H7 (cell line): ENCODE measurements at regions not wholly inside any gene's neighbourhood (a gene's known extent, or its start where the extent isn't known, plus 50 kb on each side); places are given as distances from the start of the nearest gene placed in this dataset.
"Not testable (repeated sequence)": the region's sequence is repeated elsewhere in the genome, so short reads cannot be mapped to it uniquely, and the experiment has no call there.

Experiments
- DNase-seq: peaks from one replicate; pipeline ENCODE4 v3.0.0; 2012
- H3K27me3 ChIP-seq: 2 replicates; pipeline ENCODE4 v1.6.0; 2011; ENCODE audit warnings: mild to moderate bottlenecking, low read length; ENCODE audit not compliant: control insufficient read depth, insufficient read depth
- H3K36me3 ChIP-seq: replicated peaks from 2 replicates; pipeline ENCODE4 v1.5.1; 2011; ENCODE audit warnings: low read length; ENCODE audit not compliant: control insufficient read depth, insufficient read depth
- H3K4me3 ChIP-seq: 2 replicates; pipeline ENCODE4 v1.5.1; 2011; ENCODE audit warnings: low read depth, mild to moderate bottlenecking, control low read depth, low read length, moderate library complexity; ENCODE audit not compliant: insufficient read depth

GRCh38 chr11:80925321-80925720, 1484.5 kb upstream of the TENM4 start:
- Histone ChIP-seq H3K4me3 (no peak overlapping the region), H3K27me3 (no peaks in the 10 kb centered on the region), H3K36me3 (no peaks in the 10 kb centered on the region)
- DNase-seq: no peak

GRCh38 chr11:80921310-80921709, 1480.5 kb upstream of the TENM4 start:
- H3K4me3 ChIP-seq, H3K27me3 ChIP-seq, DNase-seq, H3K36me3 ChIP-seq: not testable (repeated sequence)

GRCh38 chr11:80916173-80916798, 1475.5 kb upstream of the TENM4 start:
- H3K36me3 ChIP-seq: no peaks in the 10 kb centered on the region
- no peaks in the 10 kb centered on the region for H3K27me3 ChIP-seq
- no peak for DNase-seq
- no peak overlapping the region for H3K4me3 ChIP-seq

- DNase-seq: no peak
- Histone ChIP-seq H3K27me3 (no peaks in the 10 kb centered on the region), H3K4me3 (no peak overlapping the region), H3K36me3 (no peaks in the 10 kb centered on the region)
These were observed 1473.5 kb upstream of the TENM4 start for GRCh38 chr11:80914311-80914710.

GRCh38 chr11:80911666-80912065, 1470.8 kb upstream of the TENM4 start:
- Histone ChIP-seq H3K27me3 (no peaks in the 10 kb centered on the region), H3K36me3 (no peaks in the 10 kb centered on the region), H3K4me3 (no peak overlapping the region)
- DNase-seq: no peak

GRCh38 chr11:80900265-80900664, 1459.4 kb upstream of the TENM4 start:
- Histone ChIP-seq H3K27me3 (no peaks in the 10 kb centered on the region), H3K4me3 (no peak overlapping the region), H3K36me3 (no peaks in the 10 kb centered on the region)
- no peak for DNase-seq

GRCh38 chr11:80899381-80899780, 1458.6 kb upstream of the TENM4 start:
- Histone ChIP-seq H3K36me3 (no peaks in the 10 kb centered on the region), H3K4me3 (no peak overlapping the region), H3K27me3 (no peaks in the 10 kb centered on the region)
- no peak for DNase-seq

GRCh38 chr11:80898910-80899309, 1458.1 kb upstream of the TENM4 start:
- H3K36me3 ChIP-seq: no peaks in the 10 kb centered on the region
- H3K4me3 ChIP-seq: no peak overlapping the region
- no peak for DNase-seq
- H3K27me3 ChIP-seq: no peaks in the 10 kb centered on the region

- Histone ChIP-seq H3K36me3 (no peaks in the 10 kb centered on the region), H3K27me3 (no peaks in the 10 kb centered on the region), H3K4me3 (no peak overlapping the region)
- no peak for DNase-seq
These were observed 1445.9 kb upstream of the TENM4 start for GRCh38 chr11:80886684-80887083.

GRCh38 chr11:80873310-80873999, 1432.6 kb upstream of the TENM4 start:
- H3K36me3 ChIP-seq: no peaks in the 10 kb centered on the region; the same call in 1 of the 2 replicates
- DNase-seq: no peak
- H3K27me3 ChIP-seq: no peaks in the 10 kb centered on the region
- no peak overlapping the region for H3K4me3 ChIP-seq

- no peak for DNase-seq
- Histone ChIP-seq H3K27me3 (no peaks in the 10 kb centered on the region), H3K36me3 (no peaks in the 10 kb centered on the region; the same call in 1 of the 2 replicates), H3K4me3 (no peak overlapping the region)
These were observed 1431.4 kb upstream of the TENM4 start for GRCh38 chr11:80872116-80872728.

GRCh38 chr11:80868831-80869230, 1428.0 kb upstream of the TENM4 start:
- no peak for DNase-seq
- H3K27me3 ChIP-seq: no peaks in the 10 kb centered on the region
- H3K36me3 ChIP-seq: no peaks in the 10 kb centered on the region
- H3K4me3 ChIP-seq: no peak overlapping the region

- DNase-seq: no peak
- Histone ChIP-seq H3K36me3 (no peaks in the 10 kb centered on the region), H3K27me3 (no peaks in the 10 kb centered on the region), H3K4me3 (no peak overlapping the region)
These were observed 1421.2 kb upstream of the TENM4 start for GRCh38 chr11:80862011-80862410.

- Histone ChIP-seq H3K27me3 (no peaks in the 10 kb centered on the region), H3K4me3 (no peak overlapping the region)
- no peak for DNase-seq
These were observed 1420.4 kb upstream of the TENM4 start for GRCh38 chr11:80861193-80861592.

GRCh38 chr11:80860632-80861031, 1419.8 kb upstream of the TENM4 start:
- H3K4me3 ChIP-seq: no peak overlapping the region
- DNase-seq: no peak

More at GRCh38 chr11:80861193-80861592, 1420.4 kb upstream of the TENM4 start:
- H3K36me3 ChIP-seq: no peaks in the 10 kb centered on the region

More at GRCh38 chr11:80860632-80861031, 1419.8 kb upstream of the TENM4 start:
- no peaks in the 10 kb centered on the region for H3K36me3 ChIP-seq
- H3K27me3 ChIP-seq: no peaks in the 10 kb centered on the region
